Omental fat pad (tissue), 3 donors: ENCODE measurements at regions not wholly inside any gene's neighbourhood (a gene's known extent, or its start where the extent isn't known, plus 50 kb on each side); places are given as distances from the start of the nearest gene placed in this dataset. TPM values are rescaled to one million over a fixed set of nuclear protein-coding genes. Genes with fewer than 3 reads are reported as not detected.
A peak's percentile ranks its signal among the peaks of the same experiment; 100 is the strongest.
"Not testable (repeated sequence)": the region's sequence is repeated elsewhere in the genome, so short reads cannot be mapped to it uniquely, and the experiment has no call there.

Experiments used
- ATAC-seq: fragments of 150-250 bp; one replicate; pipeline ENCODE4 v1.9.1; 2016; ENCODE audit warnings: mild to moderate bottlenecking, moderate library complexity; ENCODE audit not compliant: low FRiP score
- DNase-seq: peaks from one replicate; pipeline ENCODE4 v3.0.0-alpha.2; 2019; ENCODE audit warnings: low spot score
- small RNA-seq: library from RNA; depleted of rRNA; stranded (forward); fragments of <200 nt; gene quantifications from one replicate; pipeline ENCODE3, GENCODE V24; 2016
- TF ChIP-seq, protein P1 (sequence below), 3 donors: fragments of 450-650 bp; IDR thresholded peaks; one replicate each; pipeline ENCODE4 v1.5.1; 2016 to 2017; ENCODE audit warnings: antibody characterized with exemption in 3 of 3, mild to moderate bottlenecking in 3 of 3, moderate library complexity in 2 of 3

DNA sequence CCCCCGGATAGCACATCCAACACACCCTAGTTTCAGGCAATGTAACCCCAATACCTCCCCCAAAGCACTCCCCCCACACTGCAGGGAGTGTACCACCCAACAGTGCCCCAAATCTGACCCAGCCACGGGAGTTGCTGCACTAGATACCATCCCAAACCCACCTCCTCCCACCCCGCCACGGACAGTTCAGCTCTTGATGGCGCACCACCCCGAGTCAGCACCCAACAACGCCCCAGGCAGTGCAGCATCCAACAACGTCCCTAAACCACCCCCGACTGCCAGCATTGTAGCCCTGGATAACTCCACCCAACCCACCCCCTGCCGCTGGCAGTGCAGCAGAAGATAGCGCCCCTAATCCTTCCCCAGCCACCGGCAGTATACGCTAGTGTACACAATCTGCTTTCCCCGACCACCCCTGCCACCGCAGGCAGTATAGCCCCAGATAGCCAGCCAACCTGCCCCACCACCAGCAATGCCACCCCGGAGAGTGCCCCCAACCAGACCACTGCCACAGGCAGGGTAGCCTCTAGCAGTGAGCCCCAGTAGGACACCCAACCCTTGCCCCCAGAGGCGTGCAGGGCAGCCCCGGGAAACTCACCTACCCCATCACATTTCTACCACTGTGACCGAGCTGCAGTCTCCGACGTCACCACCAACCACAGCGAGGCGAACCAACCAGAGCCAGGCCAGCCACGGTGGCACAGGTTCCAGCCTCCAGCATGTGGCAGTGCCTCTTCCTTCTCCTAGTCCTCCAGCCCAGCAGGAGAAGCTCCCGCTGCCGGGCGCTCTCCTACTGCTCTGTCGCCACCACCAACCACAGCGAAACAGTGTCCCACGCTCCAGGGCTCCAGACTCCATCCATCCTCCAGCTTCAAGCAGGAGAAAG, 178.1 kb downstream of the POTEB3 start:
- DNase-seq = peak; percentile 27
- peak; percentile 41 for ATAC-seq
- TF ChIP-seq, protein P1, sequence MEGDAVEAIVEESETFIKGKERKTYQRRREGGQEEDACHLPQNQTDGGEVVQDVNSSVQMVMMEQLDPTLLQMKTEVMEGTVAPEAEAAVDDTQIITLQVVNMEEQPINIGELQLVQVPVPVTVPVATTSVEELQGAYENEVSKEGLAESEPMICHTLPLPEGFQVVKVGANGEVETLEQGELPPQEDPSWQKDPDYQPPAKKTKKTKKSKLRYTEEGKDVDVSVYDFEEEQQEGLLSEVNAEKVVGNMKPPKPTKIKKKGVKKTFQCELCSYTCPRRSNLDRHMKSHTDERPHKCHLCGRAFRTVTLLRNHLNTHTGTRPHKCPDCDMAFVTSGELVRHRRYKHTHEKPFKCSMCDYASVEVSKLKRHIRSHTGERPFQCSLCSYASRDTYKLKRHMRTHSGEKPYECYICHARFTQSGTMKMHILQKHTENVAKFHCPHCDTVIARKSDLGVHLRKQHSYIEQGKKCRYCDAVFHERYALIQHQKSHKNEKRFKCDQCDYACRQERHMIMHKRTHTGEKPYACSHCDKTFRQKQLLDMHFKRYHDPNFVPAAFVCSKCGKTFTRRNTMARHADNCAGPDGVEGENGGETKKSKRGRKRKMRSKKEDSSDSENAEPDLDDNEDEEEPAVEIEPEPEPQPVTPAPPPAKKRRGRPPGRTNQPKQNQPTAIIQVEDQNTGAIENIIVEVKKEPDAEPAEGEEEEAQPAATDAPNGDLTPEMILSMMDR (IDR thresholded peaks at IDR 0.05) = no peak

DNA sequence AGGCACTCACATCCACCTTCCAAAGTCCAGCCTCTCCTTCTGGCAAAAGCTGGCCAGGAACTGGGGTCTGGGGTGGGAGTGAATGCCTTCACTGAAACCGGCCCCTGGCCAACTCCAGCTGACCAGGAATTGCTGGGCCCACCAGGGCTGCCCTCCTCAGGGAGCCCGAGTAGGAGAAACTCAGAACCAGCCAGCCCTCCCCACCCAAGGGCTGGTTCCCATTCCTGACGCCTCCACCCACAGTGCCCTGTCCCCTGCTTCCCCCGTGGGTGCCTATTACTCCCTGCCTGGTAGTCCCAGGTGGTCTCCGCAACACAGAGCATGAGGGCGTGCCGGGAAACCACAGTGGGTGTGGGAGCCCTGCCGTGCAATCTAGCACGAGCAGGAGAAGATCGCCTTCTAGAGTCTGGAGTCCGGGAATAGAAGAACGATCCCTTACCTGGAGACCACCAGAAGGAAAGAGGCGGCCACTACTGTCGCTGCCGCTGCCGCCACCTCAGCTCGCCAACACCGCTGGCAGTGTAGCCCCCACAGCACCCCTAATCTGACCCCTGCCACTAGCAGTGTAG, 178.8 kb downstream of the POTEB3 start:
- peak; percentile 21 for DNase-seq
- TF ChIP-seq, protein P1 (IDR thresholded peaks at IDR 0.05) = no peak
- ATAC-seq = peak; percentile 17

DNA sequence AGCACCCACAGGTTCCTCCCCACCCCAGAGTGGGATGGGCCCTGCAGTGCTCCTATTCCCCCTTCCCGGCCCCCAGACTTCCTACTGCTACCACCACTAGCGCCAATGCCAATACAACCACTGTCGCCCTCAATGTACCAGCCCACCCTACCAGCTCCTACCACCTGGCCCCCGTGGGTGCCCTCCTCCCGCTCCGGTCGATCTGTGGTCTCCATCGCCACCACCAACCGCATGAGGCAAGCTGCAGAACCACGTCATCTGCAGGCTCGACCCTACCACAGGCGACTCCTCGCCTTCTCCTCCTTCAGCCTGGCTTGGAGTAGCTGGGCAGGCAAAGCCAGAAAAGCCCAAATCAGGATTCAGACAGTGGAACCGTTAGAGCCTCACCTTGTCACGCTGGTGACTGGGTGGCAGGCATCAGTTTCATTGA, 179.3 kb downstream of the POTEB3 start:
- TF ChIP-seq, protein P1 (IDR thresholded peaks at IDR 0.05) = no peak
- DNase-seq = peak; percentile 16
- ATAC-seq = no peak

DNA sequence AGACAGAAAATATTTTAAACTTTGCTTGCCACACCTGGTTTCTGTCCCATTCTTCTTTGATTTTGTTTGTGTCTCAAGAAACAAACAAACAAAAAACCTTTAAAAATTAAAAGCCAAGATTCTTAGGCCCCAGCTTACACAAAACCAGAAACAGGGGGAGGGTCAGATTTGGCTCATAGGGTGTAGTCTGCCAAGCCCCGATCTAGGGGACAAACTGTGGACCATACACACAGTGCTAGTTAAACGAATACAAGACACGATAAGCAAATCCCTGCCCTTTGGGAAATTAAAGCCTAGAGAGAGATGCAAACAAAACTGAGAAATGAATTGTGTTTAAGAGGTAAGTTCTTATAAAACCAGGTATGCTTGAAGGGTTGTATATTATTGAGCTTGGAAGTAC, 181.7 kb downstream of the POTEB3 start:
- not testable (repeated sequence) for ATAC-seq

DNA sequence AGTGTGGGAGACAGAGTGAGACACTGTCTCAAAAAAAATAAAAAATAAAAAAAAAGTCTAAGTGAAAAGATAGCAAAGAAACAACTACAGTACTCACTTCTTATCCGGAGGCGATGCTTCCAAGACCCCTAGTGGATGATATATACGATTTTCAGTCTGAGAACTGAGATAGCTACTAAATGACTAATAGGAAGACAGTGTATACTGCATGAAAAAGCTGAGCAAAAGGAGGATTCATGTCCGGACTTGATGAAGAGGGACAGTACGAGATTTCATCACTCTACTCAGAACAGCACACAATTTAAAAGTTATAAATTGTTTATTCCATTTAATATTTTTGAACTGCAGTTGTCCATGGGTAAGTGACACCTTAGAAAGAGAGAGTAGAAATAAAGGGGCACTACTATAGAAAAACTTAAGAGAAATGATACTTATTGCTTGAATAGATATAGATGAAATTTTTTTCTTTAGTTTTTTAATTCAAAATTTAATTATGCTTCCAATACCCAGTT, 190.7 kb downstream of the POTEB3 start:
- ATAC-seq, DNase-seq: not testable (repeated sequence)

More for the DNA sequence above, 181.7 kb downstream of the POTEB3 start:
- DNase-seq = not testable (repeated sequence)

Small RNA genes lying in the stretch of these regions (small RNA-seq; reads per million reads assigned to genes)
- gene RNU6-1235P = not detected
